ENCODE measurements at regions not wholly inside any gene's neighbourhood (a gene's known extent, or its start where the extent isn't known, plus 50 kb on each side); places are given as distances from the start of the nearest gene placed in this dataset.

DNA sequence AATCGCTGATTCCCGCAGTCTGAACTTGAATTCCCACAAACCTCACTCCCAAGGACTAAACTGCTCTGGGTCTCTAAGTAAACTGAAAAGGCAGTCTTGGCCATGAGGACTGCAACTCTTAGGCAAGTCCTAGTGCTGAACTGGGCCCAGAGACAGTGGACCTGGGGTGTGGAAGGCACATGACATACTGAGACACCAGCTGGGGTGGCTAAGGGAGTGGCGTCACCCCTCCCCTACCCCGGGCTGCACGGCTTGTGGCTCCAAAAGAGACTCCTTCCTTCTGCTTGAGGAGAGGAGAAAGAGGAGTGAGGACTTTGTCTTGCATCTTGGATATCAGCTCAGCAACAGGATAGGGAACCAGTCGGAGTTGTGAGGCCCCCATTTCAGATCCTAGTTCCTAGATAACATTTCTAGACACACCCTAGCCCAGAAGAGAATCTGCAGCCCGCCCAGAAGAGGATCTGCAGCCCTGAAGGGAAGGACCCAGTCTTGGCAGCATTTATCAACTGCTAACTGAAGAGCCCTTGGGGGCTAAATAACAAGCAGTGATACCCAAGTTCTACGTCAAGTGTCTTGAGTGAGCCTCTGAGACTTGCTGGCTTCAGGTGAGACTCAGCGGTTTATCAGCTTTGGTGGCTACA, 110.7 kb upstream of the C3orf80 start:
- DNase-seq (ENCODE audit: low spot score) = no peak
- Histone ChIP-seq H3K27ac (ENCODE audit: low read depth, low read length, poor library complexity, severe bottlenecking) (no peak overlapping the region), H3K4me3 (ENCODE audit: low read depth, low read length, poor library complexity, severe bottlenecking) (no peak overlapping the region), H3K36me3 (ENCODE audit: insufficient read depth, low read length) (no peaks in the 10 kb centered on the region), H3K4me2 (ENCODE audit: low read length) (no peak overlapping the region), H3K79me2 (ENCODE audit: insufficient read depth, low read depth, low read length) (no peaks in the 10 kb centered on the region), H3K9me3 (ENCODE audit: low read length) (no peaks in the 10 kb centered on the region), H3K4me1 (ENCODE audit: insufficient read depth, low read length, poor library complexity, severe bottlenecking) (no peaks in the 10 kb centered on the region), H4K20me1 (ENCODE audit: insufficient read depth, low read length) (no peaks in the 10 kb centered on the region), H2AFZ (ENCODE audit: low read length) (no peak overlapping the region), H3K9me2 (ENCODE audit: insufficient read depth, low read length) (no peaks in the 10 kb centered on the region)
- intact Hi-C loops (cut with micrococcal nuclease; ENCODE audit: unreplicated experiment) = no loop called here
- POLR2A ChIA-PET = no interaction called here
- BruUV-seq (replicated peaks) = no TSS peak
- CTCF ChIA-PET (ENCODE audit: unreplicated experiment) = no interaction called here
- no peak for TF ChIP-seq EZH2phosphoT487 (IDR thresholded peaks at IDR 0.05; ENCODE audit: borderline replicate concordance, low read depth, low read length)
- TF ChIP-seq, protein P1, sequence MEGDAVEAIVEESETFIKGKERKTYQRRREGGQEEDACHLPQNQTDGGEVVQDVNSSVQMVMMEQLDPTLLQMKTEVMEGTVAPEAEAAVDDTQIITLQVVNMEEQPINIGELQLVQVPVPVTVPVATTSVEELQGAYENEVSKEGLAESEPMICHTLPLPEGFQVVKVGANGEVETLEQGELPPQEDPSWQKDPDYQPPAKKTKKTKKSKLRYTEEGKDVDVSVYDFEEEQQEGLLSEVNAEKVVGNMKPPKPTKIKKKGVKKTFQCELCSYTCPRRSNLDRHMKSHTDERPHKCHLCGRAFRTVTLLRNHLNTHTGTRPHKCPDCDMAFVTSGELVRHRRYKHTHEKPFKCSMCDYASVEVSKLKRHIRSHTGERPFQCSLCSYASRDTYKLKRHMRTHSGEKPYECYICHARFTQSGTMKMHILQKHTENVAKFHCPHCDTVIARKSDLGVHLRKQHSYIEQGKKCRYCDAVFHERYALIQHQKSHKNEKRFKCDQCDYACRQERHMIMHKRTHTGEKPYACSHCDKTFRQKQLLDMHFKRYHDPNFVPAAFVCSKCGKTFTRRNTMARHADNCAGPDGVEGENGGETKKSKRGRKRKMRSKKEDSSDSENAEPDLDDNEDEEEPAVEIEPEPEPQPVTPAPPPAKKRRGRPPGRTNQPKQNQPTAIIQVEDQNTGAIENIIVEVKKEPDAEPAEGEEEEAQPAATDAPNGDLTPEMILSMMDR (conservative IDR thresholded peaks at IDR 0.05; ENCODE audit: low read length) = no peak

- H3K36me3 ChIP-seq (ENCODE audit: insufficient read depth, low read length) = no peaks in the 10 kb centered on the region
- no peaks in the 10 kb centered on the region for H4K20me1 ChIP-seq (ENCODE audit: insufficient read depth, low read length)
- no peaks in the 10 kb centered on the region for H3K79me2 ChIP-seq (ENCODE audit: insufficient read depth, low read depth, low read length)
- H3K4me3 ChIP-seq (ENCODE audit: low read depth, low read length, poor library complexity, severe bottlenecking) = no peak overlapping the region
- DNase-seq (ENCODE audit: low spot score) = no peak
- H3K27ac ChIP-seq (ENCODE audit: low read depth, low read length, poor library complexity, severe bottlenecking) = no peak overlapping the region
- TF ChIP-seq EZH2phosphoT487 (IDR thresholded peaks at IDR 0.05; ENCODE audit: borderline replicate concordance, low read depth, low read length) = no peak
- TF ChIP-seq, protein P1 (conservative IDR thresholded peaks at IDR 0.05; ENCODE audit: low read length) = no peak
- H2AFZ ChIP-seq (ENCODE audit: low read length) = no peak overlapping the region
- H3K4me1 ChIP-seq (ENCODE audit: insufficient read depth, low read length, poor library complexity, severe bottlenecking) = no peaks in the 10 kb centered on the region
- POLR2A ChIA-PET = interaction anchor here (0.6 kb wide), 1 partner anchor 61 kb away, joined by 3 read pairs; no protein-coding TSS in a partner anchor
- H3K9me3 ChIP-seq (ENCODE audit: low read length) = no peaks in the 10 kb centered on the region
- no peaks in the 10 kb centered on the region for H3K9me2 ChIP-seq (ENCODE audit: insufficient read depth, low read length)
- BruUV-seq (replicated peaks) = no TSS peak
- no peak overlapping the region for H3K4me2 ChIP-seq (ENCODE audit: low read length)
- CTCF ChIA-PET (ENCODE audit: unreplicated experiment) = no interaction called here
- intact Hi-C loops (cut with micrococcal nuclease; ENCODE audit: unreplicated experiment) = no loop called here
Measured at GRCh38 chr3:160115387-160115786, 109.8 kb upstream of the C3orf80 start.

DNA sequence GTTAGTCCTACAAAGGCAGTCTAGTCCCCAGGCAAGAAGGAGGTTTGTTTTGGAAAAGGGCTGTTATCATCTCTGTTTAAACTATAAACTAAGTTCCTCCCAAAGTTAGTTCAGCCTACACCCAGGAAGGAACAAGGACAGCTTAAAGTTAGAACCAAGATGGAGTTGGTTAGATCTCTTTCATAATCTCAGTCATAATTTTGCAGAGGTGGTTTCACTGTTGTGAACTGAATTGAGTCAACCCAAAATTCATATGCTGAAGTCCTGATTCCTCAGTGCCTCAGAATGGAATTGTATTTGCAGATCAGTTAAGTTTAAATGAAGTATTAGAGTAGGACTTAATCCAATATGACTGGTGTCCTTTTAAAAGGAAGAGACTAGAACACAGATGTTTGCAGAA, 101.0 kb upstream of the C3orf80 start:
- H3K9me2 ChIP-seq (ENCODE audit: insufficient read depth, low read length) = no peaks in the 10 kb centered on the region
- intact Hi-C loops (cut with micrococcal nuclease; ENCODE audit: unreplicated experiment) = no loop called here
- no peaks in the 10 kb centered on the region for H3K79me2 ChIP-seq (ENCODE audit: insufficient read depth, low read depth, low read length)
- ChIA-PET CTCF (ENCODE audit: unreplicated experiment) (no interaction called here), POLR2A (no interaction called here)
- BruUV-seq (replicated peaks) = no TSS peak
- H3K4me3 ChIP-seq (ENCODE audit: low read depth, low read length, poor library complexity, severe bottlenecking) = no peak overlapping the region
- no peaks in the 10 kb centered on the region for H3K9me3 ChIP-seq (ENCODE audit: low read length)
- H2AFZ ChIP-seq (ENCODE audit: low read length) = no peak overlapping the region
- no peak for DNase-seq (ENCODE audit: low spot score)
- no peaks in the 10 kb centered on the region for H4K20me1 ChIP-seq (ENCODE audit: insufficient read depth, low read length)
- TF ChIP-seq, protein P1 (conservative IDR thresholded peaks at IDR 0.05; ENCODE audit: low read length) = no peak
- TF ChIP-seq EZH2phosphoT487 (IDR thresholded peaks at IDR 0.05; ENCODE audit: borderline replicate concordance, low read depth, low read length) = no peak
- peaks cover 3% of the 10 kb centered on the region for H3K4me1 ChIP-seq (ENCODE audit: insufficient read depth, low read length, poor library complexity, severe bottlenecking)
- no peak overlapping the region for H3K27ac ChIP-seq (ENCODE audit: low read depth, low read length, poor library complexity, severe bottlenecking)
- no peak overlapping the region for H3K4me2 ChIP-seq (ENCODE audit: low read length)
- no peaks in the 10 kb centered on the region for H3K36me3 ChIP-seq (ENCODE audit: insufficient read depth, low read length)
